Gastroesophageal sphincter (tissue), 4 donors: ENCODE measurements at regions not wholly inside any gene's neighbourhood (a gene's known extent, or its start where the extent isn't known, plus 50 kb on each side); places are given as distances from the start of the nearest gene placed in this dataset.

ENCODE experiments used
- ATAC-seq: fragments of 150-250 bp; one replicate; pipeline ENCODE4 v1.9.1; 2016; ENCODE audit warnings: mild to moderate bottlenecking, moderate library complexity
- H3K27ac ChIP-seq, 4 donors: fragments of 200-600 bp; sonication (generic) in 3 of 4; 1 replicate in 3 of 4; 2 replicates in 1 of 4; pipeline ENCODE4 v1.5.1; 2016 to 2019
- H3K27me3 ChIP-seq: fragments of 200-600 bp; sonication (generic); one replicate; pipeline ENCODE4 v1.5.1; 2019
- H3K36me3 ChIP-seq, 2 donors: fragments of 200-600 bp; sonication (generic); one replicate each; pipeline ENCODE4 v1.5.1; 2019; ENCODE audit warnings: control low read depth in 1 of 2
- H3K4me1 ChIP-seq, 3 donors: fragments of 200-600 bp; sonication (generic); 1 replicate in 2 of 3; 2 replicates in 1 of 3; pipeline ENCODE4 v1.5.1; 2016 to 2019; ENCODE audit warnings: control low read depth in 2 of 3
- H3K4me3 ChIP-seq, 2 donors: fragments of 200-600 bp; sonication (generic); one replicate each; pipeline ENCODE4 v1.5.1; 2019; ENCODE audit warnings: mild to moderate bottlenecking in 1 of 2, moderate library complexity in 1 of 2
- H3K9me3 ChIP-seq, 3 donors: fragments of 200-600 bp; sonication (generic); one replicate each; pipeline ENCODE4 v1.5.1; 2017 to 2019; ENCODE audit warnings: control low read depth in 2 of 3
- EP300 ChIP-seq: sonication (generic); formaldehyde crosslinking; IDR thresholded peaks from one replicate; pipeline ENCODE4 v1.6.1; 2017; ENCODE audit warnings: antibody characterized with exemption, mild to moderate bottlenecking
- POLR2A ChIP-seq, 2 donors: fragments of 450-650 bp; IDR thresholded peaks; one replicate each; pipeline ENCODE4 v1.6.1; 2017; ENCODE audit warnings: antibody characterized with exemption in 2 of 2, mild to moderate bottlenecking in 2 of 2, moderate library complexity in 1 of 2
- POLR2AphosphoS5 ChIP-seq: sonication (generic); formaldehyde crosslinking; IDR thresholded peaks from one replicate; pipeline ENCODE4 v1.6.1; 2017; ENCODE audit warnings: antibody characterized with exemption
- WGBS, 2 donors: methylation state at CpG; one replicate each; pipeline ENCODE4 v1.1.5; 2018; ENCODE audit warnings: low coverage in 1 of 2; 5-methylcytosine and 5-hydroxymethylcytosine counted together
- TF ChIP-seq, protein P1 (sequence below), 4 experiments: fragments of 200-600 bp in 2 of 4; fragments of 450-650 bp in 2 of 4; sonication (generic) in 1 of 4; IDR thresholded peaks; one replicate each; pipeline ENCODE4 v1.5.1; 2017 to 2019; ENCODE audit warnings: antibody characterized with exemption in 4 of 4, mild to moderate bottlenecking in 2 of 4, moderate library complexity in 2 of 4

DNA sequence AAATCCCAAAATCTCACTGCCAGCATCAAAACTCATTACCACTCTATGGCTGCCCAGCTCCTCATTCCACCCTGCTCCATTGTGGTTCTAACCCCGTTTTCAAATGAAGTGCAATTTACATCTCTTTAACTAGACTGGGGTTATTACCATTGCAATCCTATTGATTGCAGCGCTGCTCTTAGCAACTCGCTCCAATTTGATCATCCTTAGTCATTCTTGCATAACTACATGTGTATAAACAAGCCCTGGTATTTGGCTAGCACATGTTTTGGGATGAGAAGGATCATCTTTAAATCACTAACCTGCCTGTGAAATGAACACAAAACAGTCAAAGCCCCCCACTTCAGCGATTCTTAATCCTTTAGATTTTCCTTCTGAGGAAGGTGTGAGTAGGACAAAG is 340.1 kb upstream of the PPARGC1A start:
- TF ChIP-seq POLR2A (IDR thresholded peaks at IDR 0.05) = no peak
- no peak for TF ChIP-seq POLR2AphosphoS5
- no peak for TF ChIP-seq EP300
- TF ChIP-seq, protein P1, sequence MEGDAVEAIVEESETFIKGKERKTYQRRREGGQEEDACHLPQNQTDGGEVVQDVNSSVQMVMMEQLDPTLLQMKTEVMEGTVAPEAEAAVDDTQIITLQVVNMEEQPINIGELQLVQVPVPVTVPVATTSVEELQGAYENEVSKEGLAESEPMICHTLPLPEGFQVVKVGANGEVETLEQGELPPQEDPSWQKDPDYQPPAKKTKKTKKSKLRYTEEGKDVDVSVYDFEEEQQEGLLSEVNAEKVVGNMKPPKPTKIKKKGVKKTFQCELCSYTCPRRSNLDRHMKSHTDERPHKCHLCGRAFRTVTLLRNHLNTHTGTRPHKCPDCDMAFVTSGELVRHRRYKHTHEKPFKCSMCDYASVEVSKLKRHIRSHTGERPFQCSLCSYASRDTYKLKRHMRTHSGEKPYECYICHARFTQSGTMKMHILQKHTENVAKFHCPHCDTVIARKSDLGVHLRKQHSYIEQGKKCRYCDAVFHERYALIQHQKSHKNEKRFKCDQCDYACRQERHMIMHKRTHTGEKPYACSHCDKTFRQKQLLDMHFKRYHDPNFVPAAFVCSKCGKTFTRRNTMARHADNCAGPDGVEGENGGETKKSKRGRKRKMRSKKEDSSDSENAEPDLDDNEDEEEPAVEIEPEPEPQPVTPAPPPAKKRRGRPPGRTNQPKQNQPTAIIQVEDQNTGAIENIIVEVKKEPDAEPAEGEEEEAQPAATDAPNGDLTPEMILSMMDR (IDR thresholded peaks at IDR 0.05) = no peak
- ATAC-seq = no peak
- Histone ChIP-seq H3K27me3 (no peaks in the 10 kb centered on the region), H3K4me1 (no peaks in the 10 kb centered on the region), H3K4me3 (no peak overlapping the region), H3K27ac (no peak overlapping the region), H3K9me3 (no peaks in the 10 kb centered on the region), H3K36me3 (no peaks in the 10 kb centered on the region)
- 79 to 100% methylated on average over 2 to 4 of the region's 4 CpGs for WGBS, 2 donors

DNA sequence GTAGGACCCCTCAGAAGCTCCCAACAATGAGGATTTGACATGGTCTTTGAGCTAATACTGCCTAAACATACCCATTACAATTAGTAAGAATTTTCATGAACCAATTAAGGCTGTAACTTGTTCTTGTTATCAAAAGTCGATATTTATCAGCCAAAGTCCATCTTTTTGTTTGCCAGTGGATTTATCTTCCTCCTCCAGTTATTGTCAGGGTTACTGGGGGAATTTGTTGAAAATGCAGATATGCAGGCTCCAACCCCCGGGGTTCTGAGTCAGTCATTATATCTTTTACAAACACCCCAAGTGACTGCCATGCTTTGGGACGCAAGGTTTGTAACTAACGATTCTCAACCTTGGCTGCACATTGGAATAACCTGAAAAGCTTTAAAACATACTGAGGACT is 338.8 kb upstream of the PPARGC1A start:
- WGBS, 2 donors = 88 to 94% methylated on average over 4 of the region's 4 CpGs

DNA sequence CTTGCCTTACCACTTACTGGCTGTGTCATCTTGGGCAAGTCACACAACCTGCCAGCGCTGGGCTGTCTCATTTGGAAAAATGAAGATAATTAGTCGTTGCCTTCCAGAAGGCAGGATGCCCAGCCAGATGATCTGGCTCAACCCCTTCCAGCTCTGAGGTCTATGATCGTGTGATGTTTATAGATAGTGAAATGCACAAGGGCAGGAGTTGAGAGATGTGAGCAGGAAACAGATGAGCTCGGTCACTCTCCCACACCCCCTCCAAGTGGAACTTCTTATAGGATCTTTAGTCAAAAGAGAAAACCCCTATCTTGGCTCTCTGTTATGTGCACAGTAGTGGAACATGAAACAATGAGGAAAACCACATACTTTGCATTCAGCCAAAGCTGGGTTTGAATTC is 336.8 kb upstream of the PPARGC1A start:
- no peak for ATAC-seq
- no peaks in the 10 kb centered on the region for H3K4me1 ChIP-seq
- 37 to 38% methylated on average over 2 to 3 of the region's 4 CpGs for WGBS, 2 donors
- TF ChIP-seq, protein P1 (IDR thresholded peaks at IDR 0.05) = no peak
- no peak for TF ChIP-seq POLR2AphosphoS5
- TF ChIP-seq EP300 = no peak
- TF ChIP-seq POLR2A (IDR thresholded peaks at IDR 0.05) = no peak
- no peaks in the 10 kb centered on the region for H3K9me3 ChIP-seq
- no peaks in the 10 kb centered on the region for H3K27me3 ChIP-seq
- H3K27ac ChIP-seq = no peak overlapping the region
- H3K4me3 ChIP-seq = no peak overlapping the region
- H3K36me3 ChIP-seq = no peaks in the 10 kb centered on the region

More for the DNA sequence above, 338.8 kb upstream of the PPARGC1A start:
- Histone ChIP-seq H3K4me1 (no peaks in the 10 kb centered on the region), H3K27me3 (no peaks in the 10 kb centered on the region), H3K9me3 (no peaks in the 10 kb centered on the region), H3K4me3 (no peak overlapping the region), H3K36me3 (no peaks in the 10 kb centered on the region), H3K27ac (no peak overlapping the region)
- TF ChIP-seq, protein P1 (IDR thresholded peaks at IDR 0.05) = no peak
- TF ChIP-seq EP300 = no peak
- TF ChIP-seq POLR2AphosphoS5 = no peak
- TF ChIP-seq POLR2A (IDR thresholded peaks at IDR 0.05) = no peak
- no peak for ATAC-seq

DNA sequence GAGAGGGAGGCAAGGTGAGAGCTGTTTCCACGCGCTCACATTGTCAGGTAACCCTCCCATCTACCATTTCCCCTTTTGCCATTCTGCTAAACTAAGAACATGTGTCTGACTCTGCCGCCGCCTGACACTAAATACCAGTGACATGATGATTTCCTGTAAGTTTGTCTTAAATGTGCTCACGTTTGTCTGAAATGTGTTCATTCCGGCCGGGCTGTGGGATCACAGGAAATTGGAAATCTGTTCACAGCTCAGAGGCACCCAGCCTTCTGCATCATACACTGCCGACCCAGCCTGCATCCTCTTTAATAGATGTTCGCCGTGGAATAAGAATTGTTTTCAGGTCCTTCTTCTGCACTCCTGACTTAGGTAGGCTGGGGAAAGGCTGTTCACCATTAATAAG is 336.2 kb upstream of the PPARGC1A start:
- ATAC-seq = no peak
- H3K36me3 ChIP-seq = no peaks in the 10 kb centered on the region
- no peak for TF ChIP-seq EP300
- TF ChIP-seq, protein P1 (IDR thresholded peaks at IDR 0.05) = no peak
- H3K4me3 ChIP-seq = no peak overlapping the region
- no peaks in the 10 kb centered on the region for H3K4me1 ChIP-seq
- WGBS, 2 donors = 64 to 69% methylated on average over 6 to 7 of the region's 10 CpGs
- H3K27me3 ChIP-seq = no peaks in the 10 kb centered on the region
- no peaks in the 10 kb centered on the region for H3K9me3 ChIP-seq
- H3K27ac ChIP-seq = no peak overlapping the region

DNA sequence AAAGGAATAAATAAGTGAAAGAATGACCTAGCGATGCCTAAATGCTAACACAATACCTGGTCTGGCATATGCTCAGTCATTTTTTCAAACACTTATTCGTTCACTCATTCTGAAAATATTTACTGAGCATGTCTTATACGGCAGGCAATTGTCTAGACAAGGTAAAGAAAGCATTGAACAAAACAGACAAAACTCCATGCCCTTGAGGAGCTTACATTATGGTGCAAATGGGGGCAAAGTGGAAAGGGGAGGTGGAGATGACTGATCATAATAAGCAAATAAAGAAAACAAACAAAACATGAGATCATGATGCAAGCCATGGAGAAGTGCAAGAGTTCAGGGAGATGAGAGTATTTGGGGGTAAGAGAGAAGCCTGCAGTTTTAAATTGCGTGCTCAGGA is 334.6 kb upstream of the PPARGC1A start:
- TF ChIP-seq POLR2AphosphoS5 (no peak), POLR2A (IDR thresholded peaks at IDR 0.05) (no peak), EP300 (no peak)
- TF ChIP-seq, protein P1 (IDR thresholded peaks at IDR 0.05) = no peak
- Histone ChIP-seq H3K27me3 (no peaks in the 10 kb centered on the region), H3K36me3 (no peaks in the 10 kb centered on the region), H3K9me3 (no peaks in the 10 kb centered on the region), H3K4me1 (no peaks in the 10 kb centered on the region), H3K27ac (no peak overlapping the region), H3K4me3 (no peak overlapping the region)
- 83 to 96% methylated on average over 2 to 4 of the region's 4 CpGs for WGBS, 2 donors
- no peak for ATAC-seq
